MM.1S (cell line): ENCODE measurements at regions not wholly inside any gene's neighbourhood (a gene's known extent, or its start where the extent isn't known, plus 50 kb on each side); places are given as distances from the start of the nearest gene placed in this dataset.

Experiments
- DNase-seq: peaks from one replicate; pipeline ENCODE4 v3.0.0-alpha.2; 2015
- H2AFZ ChIP-seq: fragments of 300-600 bp; sonication (generic); 2 replicates; pipeline ENCODE4 v1.6.0; 2016; ENCODE audit warnings: antibody characterized with exemption, low read length
- H3F3A ChIP-seq: fragments of 300-600 bp; sonication (generic); 2 replicates; pipeline ENCODE4 v1.6.1; 2016; ENCODE audit warnings: mild to moderate bottlenecking, antibody characterized with exemption, low read length, moderate library complexity, mixed read lengths; ENCODE audit not compliant: insufficient read depth
- H3K27ac ChIP-seq: fragments of 300-600 bp; sonication (generic); 2 replicates; pipeline ENCODE4 v1.5.1; 2016; ENCODE audit warnings: mild to moderate bottlenecking, low read length
- H3K27me3 ChIP-seq: fragments of 300-600 bp; sonication (generic); replicated peaks from 2 replicates; pipeline ENCODE4 v1.6.0; 2016; ENCODE audit warnings: low read length; ENCODE audit not compliant: insufficient read depth
- H3K36me3 ChIP-seq: fragments of 300-600 bp; sonication (generic); replicated peaks from 2 replicates; pipeline ENCODE4 v1.6.1; 2016; ENCODE audit warnings: mild to moderate bottlenecking, low read length, mixed read lengths; ENCODE audit not compliant: insufficient read depth
- H3K4me1 ChIP-seq: fragments of 300-600 bp; sonication (generic); 2 replicates; pipeline ENCODE4 v1.6.1; 2016; ENCODE audit warnings: low read length, mixed read lengths
- H3K4me2 ChIP-seq: fragments of 300-600 bp; sonication (generic); 2 replicates; pipeline ENCODE4 v1.6.0; 2016; ENCODE audit warnings: low read depth, low read length
- H3K4me3 ChIP-seq: fragments of 300-600 bp; sonication (generic); 2 replicates; pipeline ENCODE4 v1.5.1; 2016; ENCODE audit warnings: low read length, mixed read lengths
- H3K79me2 ChIP-seq: fragments of 300-600 bp; sonication (generic); 2 replicates; pipeline ENCODE4 v1.6.1; 2016; ENCODE audit warnings: mixed run types, low read length, mixed read lengths
- H3K9ac ChIP-seq: fragments of 300-600 bp; sonication (generic); 2 replicates; pipeline ENCODE4 v1.6.1; 2016; ENCODE audit warnings: low read length, mixed read lengths
- H3K9me2 ChIP-seq: fragments of 300-600 bp; sonication (generic); replicated peaks from 2 replicates; pipeline ENCODE4 v1.6.1; 2016; ENCODE audit warnings: mild to moderate bottlenecking, low read length, mixed read lengths; ENCODE audit not compliant: insufficient read depth
- H3K9me3 ChIP-seq: fragments of 300-600 bp; sonication (generic); replicated peaks from 2 replicates; pipeline ENCODE4 v1.6.1; 2016; ENCODE audit warnings: mild to moderate bottlenecking, low read length, mixed read lengths; ENCODE audit not compliant: insufficient read depth
- H4K20me1 ChIP-seq: fragments of 300-600 bp; sonication (generic); 2 replicates; pipeline ENCODE4 v1.6.1; 2016; ENCODE audit warnings: mild to moderate bottlenecking, low read length, moderate library complexity, mixed read lengths; ENCODE audit not compliant: insufficient read depth
- CTCF ChIP-seq: fragments of 300-600 bp; sonication (generic); IDR thresholded peaks from 2 replicates; pipeline ENCODE4 v1.5.1; 2016; ENCODE audit warnings: antibody characterized with exemption, low read length, mixed read lengths
- EZH2 ChIP-seq: fragments of 300-600 bp; sonication (generic); optimal IDR thresholded peaks from 2 replicates; pipeline ENCODE3; 2017; ENCODE audit warnings: low read depth, mild to moderate bottlenecking, antibody characterized with exemption, low read length, mixed read lengths
- EZH2phosphoT487 ChIP-seq: fragments of 300-600 bp; sonication (generic); IDR thresholded peaks from 2 replicates; pipeline ENCODE4 v1.6.1; 2018; ENCODE audit warnings: antibody characterized with exemption, low read length

- Histone ChIP-seq H4K20me1 (no peaks in the 10 kb centered on the region), H3F3A (no peaks in the 10 kb centered on the region), H3K27ac (no peak overlapping the region), H2AFZ (no peak overlapping the region), H3K27me3 (no peaks in the 10 kb centered on the region), H3K79me2 (no peaks in the 10 kb centered on the region), H3K36me3 (no peaks in the 10 kb centered on the region), H3K4me1 (no peaks in the 10 kb centered on the region), H3K9ac (no peak overlapping the region), H3K9me2 (no peaks in the 10 kb centered on the region), H3K4me2 (no peak overlapping the region), H3K9me3 (no peaks in the 10 kb centered on the region), H3K4me3 (no peak overlapping the region)
- no peak for DNase-seq
- TF ChIP-seq EZH2 (no peak), CTCF (no peak)
These were observed 611.0 kb downstream of the TSN start for GRCh38 chr2:122366427-122366826.

GRCh38 chr2:122366969-122367645 is 611.7 kb downstream of the TSN start:
- Histone ChIP-seq H2AFZ (no peak overlapping the region), H3K4me1 (no peaks in the 10 kb centered on the region), H3K79me2 (no peaks in the 10 kb centered on the region), H4K20me1 (no peaks in the 10 kb centered on the region), H3K27me3 (no peaks in the 10 kb centered on the region), H3K4me2 (no peak overlapping the region), H3K9ac (no peak overlapping the region), H3K27ac (no peak overlapping the region), H3K4me3 (no peak overlapping the region), H3K36me3 (no peaks in the 10 kb centered on the region), H3F3A (no peaks in the 10 kb centered on the region), H3K9me3 (no peaks in the 10 kb centered on the region), H3K9me2 (no peaks in the 10 kb centered on the region)
- TF ChIP-seq CTCF (no peak), EZH2 (no peak), EZH2phosphoT487 (no peak)
- DNase-seq = no peak

GRCh38 chr2:122367646-122368010 is 612.2 kb downstream of the TSN start:
- Histone ChIP-seq H3K36me3 (no peaks in the 10 kb centered on the region), H3K4me3 (no peak overlapping the region), H3K9me2 (no peaks in the 10 kb centered on the region), H3K27ac (no peak overlapping the region), H3K9me3 (no peaks in the 10 kb centered on the region), H3F3A (no peaks in the 10 kb centered on the region), H3K79me2 (no peaks in the 10 kb centered on the region), H3K9ac (no peak overlapping the region), H4K20me1 (no peaks in the 10 kb centered on the region), H3K27me3 (no peaks in the 10 kb centered on the region), H2AFZ (no peak overlapping the region), H3K4me1 (no peaks in the 10 kb centered on the region), H3K4me2 (no peak overlapping the region)
- TF ChIP-seq CTCF = no peak
- no peak for TF ChIP-seq EZH2
- no peak for TF ChIP-seq EZH2phosphoT487
- no peak for DNase-seq
